K562 (cell line): ENCODE measurements at regions not wholly inside any gene's neighbourhood (a gene's known extent, or its start where the extent isn't known, plus 50 kb on each side); places are given as distances from the start of the nearest gene placed in this dataset.
"Not testable (repeated sequence)": the region's sequence is repeated elsewhere in the genome, so short reads cannot be mapped to it uniquely, and the experiment has no call there.

Experiments used
- ATAC-seq: fragments of 200-7000 bp; cut with Tn5 transposase; 3 replicates; pipeline ENCODE4 v1.9.1; 2020; ENCODE audit warnings: moderate library complexity
- BruUV-seq: library from RNA; stranded (reverse); fragments of 400-500 nt; replicated peaks from 2 replicates; lab custom pipeline; 2021; lab: Mats Ljungman, UMichigan
- CTCF ChIA-PET: fragments of 300-600 bp; formaldehyde crosslinking; extraction: SDS; loops from one replicate; lab custom pipeline; 2021; ENCODE audit warnings: low intra/inter-chr PET ratio; lab: Yijun Ruan, JAX
- POLR2A ChIA-PET: fragments of 300-600, 350-650 bp; sonication (Branson Sonifier 250); formaldehyde crosslinking; extraction: SDS; loops from one replicate; lab custom pipeline; 2021; ENCODE audit warnings: antibody characterized with exemption, inconsistent platforms; lab: Yijun Ruan, JAX
- DNase-seq, 4 experiments: peaks; one replicate each; pipeline versions ENCODE4 v3.0.0 to v3.0.0-alpha.2; 2011 to 2018; ENCODE audit warnings: low spot score in 3 of 4, mixed read lengths in 3 of 4; ENCODE audit errors: extremely low read depth in 1 of 4
- FAIRE-seq: peaks from 2 replicates; lab custom pipeline; 2011; peaks lifted over from hg19 to GRCh38; lab: Jason Lieb, UNC
- H2AFZ ChIP-seq: 2 replicates; pipeline ENCODE4 v1.6.0; 2011; ENCODE audit warnings: low read depth, low read length, control low read depth, inconsistent platforms
- H3K27ac ChIP-seq: fragments of 200-600 bp; 3 replicates; pipeline ENCODE4 v1.8.0; 2011; ENCODE audit warnings: low read depth, mild to moderate bottlenecking, control low read depth, inconsistent platforms, low read length, moderate library complexity, mixed read lengths; ENCODE audit errors: extremely low read depth
- H3K27me3 ChIP-seq, 2 experiments: fragments of 300-600 bp in 1 of 2; 2 replicates in 1 of 2; 3 replicates in 1 of 2; pipeline versions ENCODE4 v1.6.0 to v1.8.0; 2011; ENCODE audit warnings: inconsistent platforms in 2 of 2, low read length in 2 of 2, mild to moderate bottlenecking in 1 of 2, mixed read lengths in 1 of 2, moderate library complexity in 1 of 2; ENCODE audit not compliant: control insufficient read depth in 2 of 2, insufficient read depth in 2 of 2
- H3K36me3 ChIP-seq: fragments of 300-600 bp; 3 replicates; pipeline ENCODE4 v1.8.0; 2011; ENCODE audit warnings: mild to moderate bottlenecking, low read length, inconsistent platforms; ENCODE audit not compliant: control insufficient read depth, insufficient read depth
- H3K4me1 ChIP-seq, 2 experiments: fragments of 200-600 bp in 1 of 2; replicated peaks in 1 of 2; 2 replicates in 1 of 2; 3 replicates in 1 of 2; pipeline versions ENCODE4 v1.5.1 to v1.8.0; 2011; ENCODE audit warnings: inconsistent platforms in 2 of 2, low read length in 2 of 2, mild to moderate bottlenecking in 1 of 2, mixed read lengths in 1 of 2, moderate library complexity in 1 of 2; ENCODE audit not compliant: control insufficient read depth in 2 of 2, insufficient read depth in 2 of 2
- H3K4me2 ChIP-seq: 2 replicates; pipeline ENCODE4 v1.6.1; 2011; ENCODE audit warnings: low read length, control low read depth, inconsistent platforms, mixed read lengths; ENCODE audit not compliant: insufficient read depth
- H3K4me3 ChIP-seq: fragments of 200-600 bp; sonication (generic), shearing (Covaris generic); 2 replicates; pipeline ENCODE4 v1.5.1; 2016; ENCODE audit warnings: control low read depth, inconsistent platforms
- H3K79me2 ChIP-seq: fragments of 200-600 bp; 3 replicates; pipeline ENCODE4 v1.8.0; 2011; ENCODE audit warnings: low read length, inconsistent platforms; ENCODE audit not compliant: control insufficient read depth, insufficient read depth
- H3K9ac ChIP-seq, 2 experiments: 2 replicates each; pipeline versions ENCODE4 v1.6.0 to v1.6.1; 2011; ENCODE audit warnings: low read depth in 2 of 2, low read length in 2 of 2, control low read depth in 1 of 2, inconsistent platforms in 1 of 2, mild to moderate bottlenecking in 1 of 2, mixed read lengths in 1 of 2; ENCODE audit not compliant: insufficient read depth in 1 of 2
- H3K9me1 ChIP-seq: one replicate; pipeline ENCODE4 v1.6.0; 2011; ENCODE audit warnings: inconsistent platforms, mild to moderate bottlenecking, low read length, moderate library complexity; ENCODE audit not compliant: control insufficient read depth, insufficient read depth
- H3K9me3 ChIP-seq: replicated peaks from 2 replicates; pipeline ENCODE4 v1.5.1; 2011; ENCODE audit warnings: low read depth, low read length, inconsistent platforms; ENCODE audit not compliant: control insufficient read depth, insufficient read depth
- H4K20me1 ChIP-seq: replicated peaks from 2 replicates; pipeline ENCODE4 v1.6.1; 2011; ENCODE audit warnings: low read length, inconsistent platforms, mixed read lengths; ENCODE audit not compliant: control insufficient read depth, insufficient read depth
- WGBS: fragments of 100-300 bp; shearing (Covaris generic); methylation state at CpG from one replicate; pipeline ENCODE4 v1.1.6; 2016; ENCODE audit warnings: low coverage, mixed read lengths; ENCODE audit not compliant: insufficient coverage; ENCODE audit errors: missing lambda C conversion rate; 5-methylcytosine and 5-hydroxymethylcytosine counted together
- in situ Hi-C: fragments of 300-500 bp; cut with MboI; formaldehyde crosslinking; loops from 4 replicates; pipeline ENCODE4 v1.15.0; 2018; ENCODE audit warnings: inconsistent platforms, mixed read lengths
- intact Hi-C: fragments of 100-400 bp; cut with micrococcal nuclease; formaldehyde crosslinking; loops from 2 replicates; pipeline ENCODE4 v1.14.2; 2022

- CTCF ChIA-PET, intact Hi-C loops, H3K27me3 ChIP-seq, H3K9me3 ChIP-seq, FAIRE-seq, in situ Hi-C loops, H3K4me2 ChIP-seq, H2AFZ ChIP-seq, H3K4me1 ChIP-seq, H3K9me1 ChIP-seq, H3K9ac ChIP-seq, H3K79me2 ChIP-seq, H3K36me3 ChIP-seq, ATAC-seq, H4K20me1 ChIP-seq, DNase-seq, H3K4me3 ChIP-seq, H3K27ac ChIP-seq, POLR2A ChIA-PET, BruUV-seq: not testable (repeated sequence)
- no CpG with 5 or more reads among the region's 22 CpGs for WGBS
Measured at GRCh38 chr21:6133852-6134630, 4387.3 kb upstream of the TPTE start.

DNA sequence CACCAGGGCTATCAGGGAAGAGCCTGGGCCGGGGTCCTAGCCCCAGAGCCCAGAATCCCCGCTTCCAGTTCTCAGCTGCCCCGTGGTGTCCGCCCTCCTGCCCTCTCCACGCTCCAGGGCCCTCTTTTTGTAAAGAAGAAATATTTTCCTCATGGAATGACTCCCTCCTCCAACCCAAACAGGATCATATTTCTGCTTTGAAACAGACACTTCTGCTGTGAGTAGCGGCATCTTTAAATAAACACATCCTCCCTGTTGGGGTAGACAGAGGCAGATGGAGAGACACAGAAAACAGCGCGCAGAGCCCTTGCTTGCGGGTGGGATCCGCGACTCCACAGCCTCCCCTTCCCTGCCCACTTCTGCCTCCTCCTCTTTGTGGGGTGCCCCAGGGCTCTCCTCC is 4384.7 kb upstream of the TPTE start:
- H3K79me2 ChIP-seq, BruUV-seq, H3K9ac ChIP-seq, in situ Hi-C loops, H3K4me2 ChIP-seq, H2AFZ ChIP-seq, DNase-seq, H3K4me1 ChIP-seq, FAIRE-seq, CTCF ChIA-PET, H3K27ac ChIP-seq, H3K9me3 ChIP-seq, POLR2A ChIA-PET, H3K4me3 ChIP-seq, ATAC-seq, H4K20me1 ChIP-seq, intact Hi-C loops, H3K36me3 ChIP-seq, H3K27me3 ChIP-seq, H3K9me1 ChIP-seq: not testable (repeated sequence)
- WGBS = no CpG with 5 or more reads among the region's 11 CpGs

- H4K20me1 ChIP-seq, ATAC-seq, DNase-seq, H3K4me2 ChIP-seq, BruUV-seq, H3K27ac ChIP-seq, H3K9me1 ChIP-seq, in situ Hi-C loops, H3K9ac ChIP-seq, POLR2A ChIA-PET, H3K4me3 ChIP-seq, intact Hi-C loops, H3K9me3 ChIP-seq, CTCF ChIA-PET, H3K27me3 ChIP-seq, H2AFZ ChIP-seq, FAIRE-seq, H3K36me3 ChIP-seq, H3K4me1 ChIP-seq, H3K79me2 ChIP-seq: not testable (repeated sequence)
- no CpG with 5 or more reads among the region's 46 CpGs for WGBS
Measured at GRCh38 chr21:6138244-6139136, 4382.9 kb upstream of the TPTE start.
